Endometrium (tissue), 2 donors: ENCODE measurements at regions not wholly inside any gene's neighbourhood (a gene's known extent, or its start where the extent isn't known, plus 50 kb on each side); places are given as distances from the start of the nearest gene placed in this dataset.
"Not testable (repeated sequence)": the region's sequence is repeated elsewhere in the genome, so short reads cannot be mapped to it uniquely, and the experiment has no call there.

Experiments
- FAIRE-seq: peaks from 2 replicates; lab custom pipeline; 2012; peaks lifted over from hg19 to GRCh38; lab: Jason Lieb, UNC
- donor health status: control.
- donor health status: control.

GRCh38 chr5:56686337-56687195 lies 128.8 kb upstream of the MAP3K1 start:
- no peak for FAIRE-seq

- FAIRE-seq = no peak
Observed at GRCh38 chr5:56685503-56686217, 129.7 kb upstream of the MAP3K1 start.

- no peak for FAIRE-seq
Observed at GRCh38 chr5:56684159-56684558, 131.2 kb upstream of the MAP3K1 start.

- FAIRE-seq = no peak
Observed at GRCh38 chr5:56683733-56684132, 131.6 kb upstream of the MAP3K1 start.

GRCh38 chr5:56683281-56683680 lies 132.1 kb upstream of the MAP3K1 start:
- no peak for FAIRE-seq

GRCh38 chr5:56681346-56681745 lies 134.0 kb upstream of the MAP3K1 start:
- no peak for FAIRE-seq

GRCh38 chr5:56680731-56681130 lies 134.6 kb upstream of the MAP3K1 start:
- no peak for FAIRE-seq

- no peak for FAIRE-seq
Observed at GRCh38 chr5:56677690-56678305, 137.6 kb upstream of the MAP3K1 start.

- no peak for FAIRE-seq
Observed at GRCh38 chr5:56676091-56676768, 139.1 kb upstream of the MAP3K1 start.

GRCh38 chr5:56674441-56674840 lies 140.9 kb upstream of the MAP3K1 start:
- FAIRE-seq = no peak

GRCh38 chr5:56673171-56673570 lies 142.2 kb upstream of the MAP3K1 start:
- no peak for FAIRE-seq

GRCh38 chr5:56671571-56671970 lies 143.8 kb upstream of the MAP3K1 start:
- FAIRE-seq = no peak

- FAIRE-seq = no peak
Observed at GRCh38 chr5:56670916-56671315, 144.4 kb upstream of the MAP3K1 start.

GRCh38 chr5:56669534-56670483 lies 145.5 kb upstream of the MAP3K1 start:
- FAIRE-seq = no peak

- no peak for FAIRE-seq
Observed at GRCh38 chr5:56668996-56669395, 146.4 kb upstream of the MAP3K1 start.

- peak; percentile 70 for FAIRE-seq
Observed at GRCh38 chr5:56667692-56668091, 147.7 kb upstream of the MAP3K1 start.

GRCh38 chr5:56666901-56667300 lies 148.4 kb upstream of the MAP3K1 start:
- FAIRE-seq = no peak

- not testable (repeated sequence) for FAIRE-seq
Observed at GRCh38 chr5:56665117-56665516, 150.2 kb upstream of the MAP3K1 start.

GRCh38 chr5:56664025-56664424 lies 151.3 kb upstream of the MAP3K1 start:
- no peak for FAIRE-seq

GRCh38 chr5:56663523-56663922 lies 151.8 kb upstream of the MAP3K1 start:
- FAIRE-seq = no peak

GRCh38 chr5:56662893-56663292 lies 152.5 kb upstream of the MAP3K1 start:
- no peak for FAIRE-seq
